ENCODE measurements at regions not wholly inside any gene's neighbourhood (a gene's known extent, or its start where the extent isn't known, plus 50 kb on each side); places are given as distances from the start of the nearest gene placed in this dataset.

- Histone ChIP-seq H3K9me3 (ENCODE audit: low read length) (no peaks in the 10 kb centered on the region), H3K9me2 (ENCODE audit: insufficient read depth, low read length) (no peaks in the 10 kb centered on the region), H3K4me2 (ENCODE audit: low read length) (no peak overlapping the region), H3K36me3 (ENCODE audit: insufficient read depth, low read length) (no peaks in the 10 kb centered on the region), H4K20me1 (ENCODE audit: insufficient read depth, low read length) (no peaks in the 10 kb centered on the region), H3K4me1 (ENCODE audit: insufficient read depth, low read length, poor library complexity, severe bottlenecking) (no peaks in the 10 kb centered on the region), H2AFZ (ENCODE audit: low read length) (no peak overlapping the region), H3K4me3 (ENCODE audit: low read depth, low read length, poor library complexity, severe bottlenecking) (no peak overlapping the region), H3K27ac (ENCODE audit: low read depth, low read length, poor library complexity, severe bottlenecking) (no peak overlapping the region), H3K79me2 (ENCODE audit: insufficient read depth, low read depth, low read length) (no peaks in the 10 kb centered on the region)
- no peak for TF ChIP-seq EZH2phosphoT487 (IDR thresholded peaks at IDR 0.05; ENCODE audit: borderline replicate concordance, low read depth, low read length)
- no peak for TF ChIP-seq CTCF (conservative IDR thresholded peaks at IDR 0.05; ENCODE audit: low read length)
- DNase-seq (ENCODE audit: low spot score): no peak
- BruUV-seq (replicated peaks): no TSS peak
- ChIA-PET POLR2A (no interaction called here), CTCF (ENCODE audit: unreplicated experiment) (no interaction called here)
- intact Hi-C loops (cut with micrococcal nuclease; ENCODE audit: unreplicated experiment): no loop called here
Observed at GRCh38 chr11:104523611-104524010, 359.7 kb upstream of the PDGFD start.

- ChIA-PET CTCF (ENCODE audit: unreplicated experiment) (no interaction called here), POLR2A (interaction anchor here (1.0 to 1.2 kb wide), 2 partner anchors 11 to 12 kb away, joined by 3 to 4 read pairs; no protein-coding TSS in a partner anchor)
- Histone ChIP-seq H4K20me1 (ENCODE audit: insufficient read depth, low read length) (no peaks in the 10 kb centered on the region), H3K9me2 (ENCODE audit: insufficient read depth, low read length) (no peaks in the 10 kb centered on the region), H3K4me2 (ENCODE audit: low read length) (no peak overlapping the region), H3K4me1 (ENCODE audit: insufficient read depth, low read length, poor library complexity, severe bottlenecking) (no peaks in the 10 kb centered on the region), H3K36me3 (ENCODE audit: insufficient read depth, low read length) (no peaks in the 10 kb centered on the region), H3K4me3 (ENCODE audit: low read depth, low read length, poor library complexity, severe bottlenecking) (no peak overlapping the region), H2AFZ (ENCODE audit: low read length) (no peak overlapping the region), H3K79me2 (ENCODE audit: insufficient read depth, low read depth, low read length) (no peaks in the 10 kb centered on the region), H3K27ac (ENCODE audit: low read depth, low read length, poor library complexity, severe bottlenecking) (no peak overlapping the region), H3K9me3 (ENCODE audit: low read length) (no peaks in the 10 kb centered on the region)
- no TSS peak for BruUV-seq (replicated peaks)
- intact Hi-C loops (cut with micrococcal nuclease; ENCODE audit: unreplicated experiment): no loop called here
- TF ChIP-seq CTCF (conservative IDR thresholded peaks at IDR 0.05; ENCODE audit: low read length): no peak
- no peak for TF ChIP-seq EZH2phosphoT487 (IDR thresholded peaks at IDR 0.05; ENCODE audit: borderline replicate concordance, low read depth, low read length)
- DNase-seq (ENCODE audit: low spot score): no peak
Observed at GRCh38 chr11:104522650-104523049, 358.7 kb upstream of the PDGFD start.

GRCh38 chr11:104522123-104522522, 358.2 kb upstream of the PDGFD start:
- TF ChIP-seq EZH2phosphoT487 (IDR thresholded peaks at IDR 0.05; ENCODE audit: borderline replicate concordance, low read depth, low read length) (no peak), CTCF (conservative IDR thresholded peaks at IDR 0.05; ENCODE audit: low read length) (no peak)
- intact Hi-C loops (cut with micrococcal nuclease; ENCODE audit: unreplicated experiment): no loop called here
- H3K9me3 ChIP-seq (ENCODE audit: low read length): no peaks in the 10 kb centered on the region
- DNase-seq (ENCODE audit: low spot score): no peak
- no peak overlapping the region for H3K27ac ChIP-seq (ENCODE audit: low read depth, low read length, poor library complexity, severe bottlenecking)
- ChIA-PET POLR2A (interaction anchor here (1.2 kb wide), 1 partner anchor 10 kb away, joined by 4 read pairs; no protein-coding TSS in a partner anchor), CTCF (ENCODE audit: unreplicated experiment) (no interaction called here)
- H2AFZ ChIP-seq (ENCODE audit: low read length): no peak overlapping the region
- no peak overlapping the region for H3K4me3 ChIP-seq (ENCODE audit: low read depth, low read length, poor library complexity, severe bottlenecking)
- H3K79me2 ChIP-seq (ENCODE audit: insufficient read depth, low read depth, low read length): no peaks in the 10 kb centered on the region
- no peak overlapping the region for H3K4me2 ChIP-seq (ENCODE audit: low read length)
- H4K20me1 ChIP-seq (ENCODE audit: insufficient read depth, low read length): no peaks in the 10 kb centered on the region
- H3K9me2 ChIP-seq (ENCODE audit: insufficient read depth, low read length): no peaks in the 10 kb centered on the region
- no peaks in the 10 kb centered on the region for H3K36me3 ChIP-seq (ENCODE audit: insufficient read depth, low read length)
- no TSS peak for BruUV-seq (replicated peaks)
- H3K4me1 ChIP-seq (ENCODE audit: insufficient read depth, low read length, poor library complexity, severe bottlenecking): no peaks in the 10 kb centered on the region
